ENCODE measurements at regions not wholly inside any gene's neighbourhood (a gene's known extent, or its start where the extent isn't known, plus 50 kb on each side); places are given as distances from the start of the nearest gene placed in this dataset.

DNA sequence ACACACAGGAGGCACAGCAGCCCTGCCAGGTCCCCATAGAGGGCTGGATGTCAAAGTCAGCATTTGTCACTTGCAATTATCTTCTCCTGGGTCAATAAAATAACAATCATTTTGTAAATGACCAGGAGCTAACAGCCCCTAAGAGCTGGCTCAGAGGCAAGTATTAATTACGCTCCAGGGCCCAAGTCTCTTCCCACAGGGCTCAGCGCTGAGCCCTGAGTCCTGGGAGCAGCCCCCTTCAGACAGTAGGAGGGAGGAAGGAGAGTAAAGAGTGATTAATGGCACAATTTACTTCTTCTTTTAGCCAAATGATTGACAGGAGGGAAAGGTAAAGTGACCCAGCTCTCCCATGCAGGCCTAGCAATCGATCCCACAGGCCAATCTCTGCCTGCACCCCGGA is 99.0 kb upstream of the DRD2 start:
- no peaks in the 10 kb centered on the region for H3F3A ChIP-seq (replicated peaks; ENCODE audit: low read depth)
- TF ChIP-seq POLR2AphosphoS5 (IDR thresholded peaks at IDR 0.05; ENCODE audit: low read depth) (no peak), ETS1 (IDR thresholded peaks at IDR 0.05) (no peak), ZNF331 (CRISPR knock-in tag; IDR thresholded peaks at IDR 0.05; ENCODE audit: low read depth) (no peak), EZH2phosphoT487 (IDR thresholded peaks at IDR 0.05; ENCODE audit: unreplicated experiment) (no peak), CTCF (conservative IDR thresholded peaks at IDR 0.05; ENCODE audit: low read depth in 2 of 2) (no peak), NANOG (IDR thresholded peaks at IDR 0.05; ENCODE audit: borderline replicate concordance) (no peak), EZH2 (IDR thresholded peaks at IDR 0.05; ENCODE audit: low read depth, unreplicated experiment) (no peak), CREB1 (CRISPR knock-in tag; IDR thresholded peaks at IDR 0.05; ENCODE audit: low read depth) (no peak), ZNF462 (CRISPR knock-in tag; IDR thresholded peaks at IDR 0.05) (no peak), STAT1 (IDR thresholded peaks at IDR 0.05; ENCODE audit: unreplicated experiment) (no peak), ZNF114 (CRISPR knock-in tag; IDR thresholded peaks at IDR 0.05) (no peak), JUNB (IDR thresholded peaks at IDR 0.05; ENCODE audit: unreplicated experiment) (no peak)
- TF ChIP-seq, protein P1, sequence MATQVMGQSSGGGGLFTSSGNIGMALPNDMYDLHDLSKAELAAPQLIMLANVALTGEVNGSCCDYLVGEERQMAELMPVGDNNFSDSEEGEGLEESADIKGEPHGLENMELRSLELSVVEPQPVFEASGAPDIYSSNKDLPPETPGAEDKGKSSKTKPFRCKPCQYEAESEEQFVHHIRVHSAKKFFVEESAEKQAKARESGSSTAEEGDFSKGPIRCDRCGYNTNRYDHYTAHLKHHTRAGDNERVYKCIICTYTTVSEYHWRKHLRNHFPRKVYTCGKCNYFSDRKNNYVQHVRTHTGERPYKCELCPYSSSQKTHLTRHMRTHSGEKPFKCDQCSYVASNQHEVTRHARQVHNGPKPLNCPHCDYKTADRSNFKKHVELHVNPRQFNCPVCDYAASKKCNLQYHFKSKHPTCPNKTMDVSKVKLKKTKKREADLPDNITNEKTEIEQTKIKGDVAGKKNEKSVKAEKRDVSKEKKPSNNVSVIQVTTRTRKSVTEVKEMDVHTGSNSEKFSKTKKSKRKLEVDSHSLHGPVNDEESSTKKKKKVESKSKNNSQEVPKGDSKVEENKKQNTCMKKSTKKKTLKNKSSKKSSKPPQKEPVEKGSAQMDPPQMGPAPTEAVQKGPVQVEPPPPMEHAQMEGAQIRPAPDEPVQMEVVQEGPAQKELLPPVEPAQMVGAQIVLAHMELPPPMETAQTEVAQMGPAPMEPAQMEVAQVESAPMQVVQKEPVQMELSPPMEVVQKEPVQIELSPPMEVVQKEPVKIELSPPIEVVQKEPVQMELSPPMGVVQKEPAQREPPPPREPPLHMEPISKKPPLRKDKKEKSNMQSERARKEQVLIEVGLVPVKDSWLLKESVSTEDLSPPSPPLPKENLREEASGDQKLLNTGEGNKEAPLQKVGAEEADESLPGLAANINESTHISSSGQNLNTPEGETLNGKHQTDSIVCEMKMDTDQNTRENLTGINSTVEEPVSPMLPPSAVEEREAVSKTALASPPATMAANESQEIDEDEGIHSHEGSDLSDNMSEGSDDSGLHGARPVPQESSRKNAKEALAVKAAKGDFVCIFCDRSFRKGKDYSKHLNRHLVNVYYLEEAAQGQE (IDR thresholded peaks at IDR 0.05; ENCODE audit: unreplicated experiment) = no peak
- no peak overlapping the region for H3K27ac Mint-ChIP-seq
- H3K4me2 ChIP-seq = no peak overlapping the region
- no peaks in the 10 kb centered on the region for H3K36me3 ChIP-seq (ENCODE audit: insufficient read depth)
- H3K27me3 ChIP-seq (ENCODE audit: insufficient read depth) = no peaks in the 10 kb centered on the region
- H3K9me2 ChIP-seq (ENCODE audit: insufficient read depth) = peaks cover 3% of the 10 kb centered on the region; the same call in 1 of the 2 replicates
- ATAC-seq (no peak), DNase-seq (ENCODE audit: low spot score) (no peak)
- no peak overlapping the region for H3K4me3 Mint-ChIP-seq
- no peaks in the 10 kb centered on the region for H3K79me2 ChIP-seq (replicated peaks; ENCODE audit: insufficient read depth)
- no peak overlapping the region for H3K27ac ChIP-seq (ENCODE audit: low read depth)
- H2AFZ ChIP-seq = no peak overlapping the region
- no peaks in the 10 kb centered on the region for H4K20me1 ChIP-seq (replicated peaks; ENCODE audit: insufficient read depth)
- peaks cover 34% of the 10 kb centered on the region for H3K4me1 Mint-ChIP-seq
- H3K9me3 Mint-ChIP-seq = no peaks in the 10 kb centered on the region
- H3K27me3 Mint-ChIP-seq (ENCODE audit: insufficient read depth, low read depth, poor library complexity) = peaks cover 4% of the 10 kb centered on the region
- no peaks in the 10 kb centered on the region for H3K36me3 Mint-ChIP-seq (ENCODE audit: low read depth)
- H3K4me1 ChIP-seq (ENCODE audit: insufficient read depth) = peaks cover 10% of the 10 kb centered on the region
- no peak overlapping the region for H3K4me3 ChIP-seq
